ENCODE measurements at regions not wholly inside any gene's neighbourhood (a gene's known extent, or its start where the extent isn't known, plus 50 kb on each side); places are given as distances from the start of the nearest gene placed in this dataset.

DNA sequence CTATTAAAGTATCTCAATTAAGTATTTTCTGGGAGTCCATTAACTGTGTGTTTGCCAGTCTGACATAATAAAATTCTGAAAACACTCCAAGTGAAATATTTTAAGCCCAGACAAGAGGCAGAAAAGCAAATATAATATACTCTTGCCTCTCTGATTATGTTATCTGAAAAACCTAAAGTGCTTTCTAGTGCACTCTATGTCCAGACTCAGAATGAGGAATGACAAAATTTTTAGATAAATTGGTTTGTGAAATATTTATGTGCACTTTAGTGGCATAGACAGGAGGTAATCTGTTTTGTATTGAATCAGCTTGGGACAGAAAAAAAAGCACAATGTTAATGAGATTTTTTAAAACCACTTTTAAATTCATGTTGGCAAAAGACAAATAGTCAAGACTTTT lies 508.2 kb upstream of the SUCLG2 start:
- H3K36me3 ChIP-seq, result no peaks in the 10 kb centered on the region
- no peaks in the 10 kb centered on the region for H3K9me3 ChIP-seq
- H3K4me3 ChIP-seq, result no peak overlapping the region
- no peak for DNase-seq
- H3K27me3 ChIP-seq, result no peaks in the 10 kb centered on the region

DNA sequence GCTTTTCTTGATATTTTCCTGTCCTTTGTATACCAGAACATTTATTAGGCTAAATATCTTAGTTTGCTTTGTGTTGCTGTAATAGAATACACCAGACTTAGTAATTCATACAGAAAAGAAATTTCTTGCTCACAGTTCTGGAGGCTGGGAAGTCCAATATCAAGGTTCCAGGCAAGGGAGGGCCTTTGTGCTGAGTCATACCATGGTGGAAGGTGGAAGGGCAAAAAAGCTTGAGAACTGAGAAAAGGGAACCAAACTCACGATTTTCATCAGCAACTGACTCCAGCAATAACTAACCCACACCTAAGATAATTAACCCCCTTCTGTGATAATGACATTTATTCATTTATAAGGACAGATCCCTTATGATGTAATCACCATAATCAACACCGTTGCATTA lies 496.9 kb upstream of the SUCLG2 start:
- H3K4me3 ChIP-seq, result no peak overlapping the region
- H3K9me3 ChIP-seq, result no peaks in the 10 kb centered on the region
- no peaks in the 10 kb centered on the region for H3K27me3 ChIP-seq
- no peak for DNase-seq
- no peaks in the 10 kb centered on the region for H3K36me3 ChIP-seq

DNA sequence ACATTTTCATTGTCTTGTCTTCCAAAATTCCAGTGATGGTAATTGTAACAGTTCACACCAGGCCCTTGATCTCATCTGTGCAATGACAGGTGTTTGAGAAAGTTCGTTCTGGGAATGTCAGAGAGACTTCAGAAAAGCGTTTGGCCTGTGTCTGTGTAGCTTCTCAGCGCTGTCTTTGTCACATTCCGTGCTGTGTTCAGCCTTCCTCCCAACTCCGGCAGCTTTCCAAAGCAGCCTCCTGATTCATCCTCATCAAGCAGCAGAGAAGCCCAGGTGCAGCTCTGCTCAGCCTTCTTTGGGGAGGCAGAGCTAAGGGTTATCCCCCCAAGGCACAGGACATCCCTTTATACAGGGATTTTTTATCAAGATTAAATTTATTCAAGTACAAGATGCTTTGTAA lies 494.0 kb upstream of the SUCLG2 start:
- H3K27me3 ChIP-seq, result no peaks in the 10 kb centered on the region
- no peaks in the 10 kb centered on the region for H3K9me3 ChIP-seq
- no peaks in the 10 kb centered on the region for H3K36me3 ChIP-seq
- DNase-seq, result no peak
- no peak overlapping the region for H3K4me3 ChIP-seq

DNA sequence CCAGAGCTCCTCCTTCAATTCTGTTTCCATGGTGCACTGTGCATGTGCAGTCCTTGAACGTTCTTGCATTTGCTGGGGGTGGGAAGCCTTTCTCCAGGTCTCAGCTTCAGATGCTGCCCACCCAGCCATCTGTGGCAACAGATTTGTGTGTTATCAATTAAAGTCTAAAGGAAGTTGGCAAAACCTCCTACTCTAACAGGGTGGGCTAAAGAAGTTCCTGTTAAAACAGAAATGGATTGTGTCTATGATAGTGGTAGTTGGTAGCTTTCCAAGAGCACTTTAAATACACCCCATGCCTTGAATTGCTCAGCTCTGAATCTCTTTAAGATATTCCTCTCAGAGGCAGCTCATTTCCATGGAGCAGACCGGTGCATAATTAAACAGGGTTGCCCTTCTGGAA lies 488.0 kb upstream of the SUCLG2 start:
- H3K27me3 ChIP-seq, result no peaks in the 10 kb centered on the region
- no peaks in the 10 kb centered on the region for H3K9me3 ChIP-seq
- H3K4me3 ChIP-seq, result no peak overlapping the region
- DNase-seq, result no peak
- H3K36me3 ChIP-seq, result no peaks in the 10 kb centered on the region

DNA sequence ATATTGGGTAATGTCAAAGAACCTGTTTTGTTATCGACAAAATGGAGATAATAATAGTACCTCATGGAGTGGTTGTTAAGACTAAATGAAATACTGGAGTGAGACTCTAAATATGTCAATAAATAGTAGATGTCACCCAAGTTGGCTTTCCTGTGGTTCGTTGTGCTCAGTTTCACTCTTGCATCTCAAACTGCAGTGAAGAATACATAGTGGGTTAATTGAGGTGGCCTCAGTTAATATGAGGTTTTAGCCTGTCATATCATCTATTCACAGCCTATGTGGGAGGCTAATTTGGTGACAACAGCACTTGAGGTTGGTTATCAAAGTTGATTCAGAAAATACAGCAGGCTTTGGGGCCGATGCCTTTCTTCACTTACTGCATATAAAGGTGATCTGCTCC lies 485.5 kb upstream of the SUCLG2 start:
- no peak overlapping the region for H3K4me3 ChIP-seq
- H3K9me3 ChIP-seq, result no peaks in the 10 kb centered on the region
- H3K36me3 ChIP-seq, result no peaks in the 10 kb centered on the region
- DNase-seq, result no peak
- H3K27me3 ChIP-seq, result no peaks in the 10 kb centered on the region

DNA sequence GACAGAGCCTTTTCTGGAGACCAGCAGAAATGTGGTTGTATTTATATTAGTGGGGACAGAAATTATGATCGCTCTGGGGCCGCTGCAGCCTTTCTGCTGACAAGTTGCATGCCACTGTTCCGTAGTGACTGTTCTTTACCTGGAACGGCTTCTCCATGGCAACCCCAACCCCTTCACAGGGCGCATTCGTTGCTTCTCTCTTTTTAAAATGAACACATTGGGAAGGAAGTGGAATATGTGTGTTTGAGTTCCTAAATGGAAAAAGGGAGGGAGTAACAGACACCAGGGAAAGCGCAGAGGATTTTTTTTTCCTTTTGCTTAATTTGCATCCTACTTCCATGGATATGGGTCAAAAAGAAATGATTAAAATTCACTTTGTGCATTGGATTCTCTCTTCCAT lies 482.0 kb upstream of the SUCLG2 start:
- Histone ChIP-seq H3K36me3 (no peaks in the 10 kb centered on the region), H3K9me3 (no peaks in the 10 kb centered on the region)
- no peak for DNase-seq

DNA sequence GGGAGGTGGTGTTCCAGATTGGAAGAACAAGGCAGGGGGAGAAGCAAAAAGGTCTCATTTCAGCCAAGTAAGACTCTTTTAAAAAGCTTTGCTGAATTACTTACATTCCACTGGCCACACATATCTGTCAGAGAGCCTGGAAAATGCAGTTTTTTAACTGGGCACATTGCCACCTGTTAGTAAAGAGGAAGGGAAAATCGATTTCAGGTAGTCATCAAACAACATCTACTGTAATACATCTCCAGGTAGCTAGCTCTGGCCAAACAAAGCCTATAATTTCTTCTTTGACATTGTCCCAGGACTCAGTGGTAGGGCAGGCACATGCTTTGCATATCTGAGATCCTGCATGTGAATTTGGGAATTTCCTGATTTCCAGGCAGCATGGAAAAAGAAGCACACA lies 480.7 kb upstream of the SUCLG2 start:
- Histone ChIP-seq H3K9me3 (no peaks in the 10 kb centered on the region), H3K27me3 (no peaks in the 10 kb centered on the region), H3K4me3 (no peak overlapping the region), H3K36me3 (no peaks in the 10 kb centered on the region)
- no peak for DNase-seq

More for the DNA sequence above, 482.0 kb upstream of the SUCLG2 start:
- Histone ChIP-seq H3K27me3 (no peaks in the 10 kb centered on the region), H3K4me3 (no peak overlapping the region)

DNA sequence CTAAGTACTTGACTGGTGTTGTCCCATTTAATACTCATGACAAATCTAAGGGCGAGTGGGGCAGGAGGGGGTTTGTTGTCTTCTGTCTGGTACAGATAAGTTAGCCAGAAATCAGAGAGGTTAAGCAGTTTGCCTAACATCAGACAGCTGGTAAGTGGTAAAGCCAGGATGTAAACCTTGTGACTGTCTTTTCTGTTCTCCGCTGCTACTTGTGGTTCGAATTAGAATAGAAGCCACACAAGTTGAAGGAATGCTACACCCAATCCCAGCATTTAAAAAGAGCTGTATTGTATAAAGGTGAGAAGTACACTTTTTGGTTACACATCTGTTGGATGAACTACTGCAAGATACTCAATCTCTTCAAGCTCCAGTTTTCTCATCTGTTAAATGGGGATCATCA lies 474.7 kb upstream of the SUCLG2 start:
- no peak for DNase-seq
- Histone ChIP-seq H3K9me3 (no peaks in the 10 kb centered on the region), H3K36me3 (no peaks in the 10 kb centered on the region), H3K27me3 (no peaks in the 10 kb centered on the region), H3K4me3 (no peak overlapping the region)

DNA sequence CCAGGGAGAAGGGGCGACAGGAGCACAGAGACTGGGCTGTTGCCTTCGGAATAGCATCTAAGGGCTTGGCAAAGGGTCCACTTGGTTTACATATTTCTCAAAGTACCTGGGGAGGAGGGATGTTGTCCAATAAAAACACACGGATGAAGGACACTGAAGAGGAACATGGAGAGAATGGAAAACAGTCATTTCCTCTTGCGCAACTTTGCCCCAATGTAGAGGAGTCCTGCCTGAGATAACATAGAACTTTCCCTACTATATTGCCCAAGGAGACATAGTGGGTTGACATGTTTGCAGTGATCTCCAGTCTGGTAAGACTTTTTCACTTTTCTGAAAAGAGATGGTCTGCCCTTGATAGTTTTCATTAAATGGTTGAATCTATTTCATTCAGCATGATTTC lies 468.8 kb upstream of the SUCLG2 start:
- no peak overlapping the region for H3K4me3 ChIP-seq
- H3K27me3 ChIP-seq, result no peaks in the 10 kb centered on the region
- DNase-seq, result no peak
- no peaks in the 10 kb centered on the region for H3K36me3 ChIP-seq
- no peaks in the 10 kb centered on the region for H3K9me3 ChIP-seq

DNA sequence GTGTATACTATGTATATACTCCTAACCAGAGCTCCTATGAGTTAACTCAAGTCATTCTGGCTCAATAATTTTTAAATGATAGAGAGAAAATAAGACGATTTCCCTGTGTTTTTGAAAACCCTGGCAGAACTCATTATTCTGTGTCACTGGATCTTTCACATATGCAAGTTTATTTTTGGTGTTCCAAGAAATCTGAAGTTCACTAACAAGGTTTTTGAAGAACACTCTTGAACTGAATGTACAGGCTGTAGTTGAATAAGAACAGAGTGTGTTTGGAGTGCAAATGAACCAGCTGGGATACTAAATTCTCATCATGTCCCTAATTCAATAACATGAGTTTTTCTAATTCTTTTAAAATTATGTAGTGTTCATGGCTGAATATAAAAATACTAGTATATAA lies 466.9 kb upstream of the SUCLG2 start:
- no peaks in the 10 kb centered on the region for H3K27me3 ChIP-seq
- DNase-seq, result no peak
- H3K4me3 ChIP-seq, result no peak overlapping the region
- H3K36me3 ChIP-seq, result no peaks in the 10 kb centered on the region
- no peaks in the 10 kb centered on the region for H3K9me3 ChIP-seq

DNA sequence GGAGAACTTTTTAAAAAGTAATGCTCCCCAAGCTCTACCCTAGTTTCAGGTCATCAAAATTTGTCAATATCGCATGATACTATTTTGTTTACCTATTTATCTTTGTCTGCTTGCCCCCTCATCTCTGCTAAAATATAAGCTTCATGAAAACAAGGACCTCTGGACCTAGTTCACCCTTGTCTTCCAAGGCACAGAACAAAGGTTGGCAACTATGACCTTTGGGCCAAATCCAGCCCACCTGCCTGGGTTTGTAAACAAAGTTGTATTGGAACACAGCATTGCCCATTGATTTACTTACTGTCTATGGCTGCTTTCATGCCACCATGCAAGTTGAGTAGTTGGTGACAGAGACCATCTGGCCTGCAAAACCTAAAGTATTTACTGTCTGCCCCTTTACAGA lies 462.2 kb upstream of the SUCLG2 start:
- H3K36me3 ChIP-seq, result no peaks in the 10 kb centered on the region
- no peaks in the 10 kb centered on the region for H3K27me3 ChIP-seq
- no peaks in the 10 kb centered on the region for H3K9me3 ChIP-seq
- DNase-seq, result no peak
- H3K4me3 ChIP-seq, result no peak overlapping the region

DNA sequence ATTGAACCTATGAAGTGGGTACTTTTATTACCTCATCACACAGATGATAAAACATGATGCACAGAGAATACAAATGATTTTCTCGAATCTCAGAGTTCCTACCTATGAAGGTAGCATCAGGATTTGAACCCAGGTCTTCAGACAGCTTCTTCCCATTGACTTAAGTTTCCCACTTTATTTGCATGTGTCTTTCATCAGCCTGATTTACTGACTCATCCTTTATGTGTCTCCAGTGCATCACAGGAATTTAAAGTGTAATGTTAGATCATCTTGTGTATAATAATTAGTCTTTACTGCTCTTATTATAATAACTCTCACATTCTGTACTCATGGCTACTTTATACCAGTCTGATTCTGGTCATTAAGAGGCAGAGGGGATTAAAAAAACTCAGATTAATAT lies 449.4 kb upstream of the SUCLG2 start:
- Histone ChIP-seq H3K27me3 (no peaks in the 10 kb centered on the region), H3K4me3 (no peak overlapping the region), H3K36me3 (no peaks in the 10 kb centered on the region), H3K9me3 (no peaks in the 10 kb centered on the region)
- DNase-seq, result no peak

DNA sequence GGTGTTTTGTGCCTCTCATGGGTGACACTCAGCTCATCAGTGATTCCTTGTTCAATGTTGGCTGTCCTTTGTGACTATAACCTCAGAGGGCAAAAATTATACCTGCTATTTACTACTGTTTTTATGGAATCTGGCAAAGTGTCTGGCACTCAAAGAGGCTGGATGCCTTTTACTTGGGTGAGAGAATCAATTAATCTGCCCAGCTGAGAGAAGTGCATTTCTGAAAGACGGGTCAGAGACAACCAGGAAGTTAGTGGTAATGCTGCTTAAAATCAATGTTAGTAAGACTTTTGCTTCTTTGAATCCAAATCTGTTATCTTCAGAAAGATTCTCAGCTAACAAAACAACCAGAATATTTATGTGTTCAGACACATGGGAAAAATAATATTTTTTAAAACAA lies 436.2 kb upstream of the SUCLG2 start:
- no peaks in the 10 kb centered on the region for H3K27me3 ChIP-seq
- H3K36me3 ChIP-seq, result no peaks in the 10 kb centered on the region
- no peak overlapping the region for H3K4me3 ChIP-seq
- DNase-seq, result no peak
- no peaks in the 10 kb centered on the region for H3K9me3 ChIP-seq

DNA sequence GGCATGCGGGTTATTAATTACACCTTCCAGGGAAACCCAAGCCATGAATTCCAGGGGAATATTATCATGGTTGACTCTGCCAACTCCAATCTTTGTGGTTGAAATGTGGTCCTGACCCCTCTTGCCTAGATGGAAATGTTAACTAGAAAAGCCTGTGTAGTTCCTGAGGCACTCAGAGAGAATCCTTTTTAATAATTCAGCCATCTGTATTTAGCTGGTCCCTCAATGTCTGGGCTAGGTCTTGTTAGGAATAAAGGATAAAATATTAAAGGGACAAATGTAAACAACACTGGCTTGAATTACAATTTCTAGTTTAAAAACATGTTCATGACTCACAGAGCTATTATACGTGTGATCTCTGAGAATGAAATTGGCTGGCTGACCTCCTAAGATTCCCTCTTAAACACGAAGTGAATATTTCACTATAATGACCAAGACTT lies 435.2 kb upstream of the SUCLG2 start:
- no peak for DNase-seq
- H3K4me3 ChIP-seq, result no peak overlapping the region
- no peaks in the 10 kb centered on the region for H3K36me3 ChIP-seq
- no peaks in the 10 kb centered on the region for H3K27me3 ChIP-seq
- no peaks in the 10 kb centered on the region for H3K9me3 ChIP-seq

DNA sequence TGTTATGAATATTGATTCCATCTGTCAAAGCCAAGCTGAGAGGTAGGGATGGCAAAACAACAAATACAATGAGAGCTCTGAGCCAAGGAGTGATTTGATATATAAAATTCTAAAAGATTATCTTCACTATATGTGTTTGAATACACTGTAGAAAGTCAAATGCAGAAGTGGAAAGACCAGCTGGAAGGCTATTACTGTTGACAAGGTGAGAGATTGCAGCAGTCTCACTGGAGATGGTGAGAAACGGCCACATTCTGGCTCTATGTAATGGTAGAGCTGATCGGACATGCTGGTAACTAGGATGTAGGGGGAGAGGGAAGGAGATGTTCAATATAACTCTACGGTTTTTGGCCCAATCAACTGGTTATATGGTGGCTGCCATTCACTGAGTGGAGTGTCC lies 434.2 kb upstream of the SUCLG2 start:
- H3K4me3 ChIP-seq, result no peak overlapping the region
- no peak for DNase-seq
- no peaks in the 10 kb centered on the region for H3K9me3 ChIP-seq
- H3K27me3 ChIP-seq, result no peaks in the 10 kb centered on the region
- H3K36me3 ChIP-seq, result no peaks in the 10 kb centered on the region

DNA sequence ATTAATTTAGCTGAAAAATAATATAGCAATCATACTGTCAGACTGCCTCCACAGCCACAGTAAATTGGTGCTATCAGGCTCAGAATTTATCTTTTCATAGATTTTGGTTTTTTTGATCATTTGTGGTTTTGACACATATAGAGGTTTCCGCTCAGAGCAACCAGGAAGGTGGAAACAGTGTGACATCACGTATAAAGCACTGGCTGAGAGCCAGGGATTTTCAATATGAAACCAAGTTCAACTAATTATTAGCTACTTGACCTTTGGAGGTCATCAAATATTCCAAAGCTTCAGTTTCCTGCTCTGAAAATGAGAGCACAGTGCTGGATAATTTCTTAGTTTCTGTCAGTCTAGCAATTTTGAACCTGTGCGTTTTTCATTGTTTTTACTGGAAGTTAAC lies 433.8 kb upstream of the SUCLG2 start:
- Histone ChIP-seq H3K9me3 (no peaks in the 10 kb centered on the region), H3K4me3 (no peak overlapping the region)

DNA sequence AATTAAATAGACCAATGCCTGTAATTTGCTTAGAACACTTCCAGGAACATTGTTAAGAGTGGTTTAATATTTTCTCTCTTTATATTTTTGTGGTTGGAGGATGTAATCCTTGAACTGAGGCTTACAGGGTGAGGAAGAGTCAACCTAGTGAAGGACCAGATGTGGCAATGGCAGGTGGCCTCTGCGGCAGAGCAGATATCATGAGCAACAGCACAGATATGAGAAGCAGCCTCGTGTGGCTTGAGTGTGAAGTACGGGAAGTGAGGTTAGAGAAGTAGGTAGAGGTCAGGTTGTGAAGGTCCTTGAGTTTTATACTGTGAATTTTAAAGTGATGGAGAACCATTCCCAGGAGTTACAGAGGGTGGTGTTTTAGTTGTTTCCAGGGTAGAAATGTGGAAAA lies 417.6 kb upstream of the SUCLG2 start:
- no peaks in the 10 kb centered on the region for H3K36me3 ChIP-seq
- no peak overlapping the region for H3K4me3 ChIP-seq
- no peaks in the 10 kb centered on the region for H3K27me3 ChIP-seq
- DNase-seq, result no peak
- H3K9me3 ChIP-seq, result no peaks in the 10 kb centered on the region

More for the DNA sequence above, 433.8 kb upstream of the SUCLG2 start:
- DNase-seq, result no peak
- no peaks in the 10 kb centered on the region for H3K27me3 ChIP-seq
- H3K36me3 ChIP-seq, result no peaks in the 10 kb centered on the region

DNA sequence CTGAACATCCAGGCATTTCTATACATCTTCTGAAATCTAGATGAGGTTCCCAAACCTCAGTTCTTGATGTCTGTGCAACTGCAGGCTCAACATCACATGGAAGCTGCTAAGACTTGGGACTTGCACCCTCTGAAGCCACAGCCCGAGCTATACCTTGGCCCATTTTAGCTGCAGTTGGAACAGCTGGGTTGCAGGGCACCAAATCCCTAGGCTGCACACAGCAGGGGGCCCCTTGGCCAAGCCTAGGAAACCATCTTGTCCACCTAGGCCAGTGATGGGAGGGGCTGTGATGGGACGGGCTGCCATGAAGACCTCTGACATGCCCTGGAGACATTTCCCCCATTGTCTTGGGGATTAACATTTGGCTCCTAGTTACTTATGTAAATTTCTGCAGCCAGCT lies 415.8 kb upstream of the SUCLG2 start:
- no peaks in the 10 kb centered on the region for H3K27me3 ChIP-seq
- no peaks in the 10 kb centered on the region for H3K36me3 ChIP-seq
- no peaks in the 10 kb centered on the region for H3K9me3 ChIP-seq
- H3K4me3 ChIP-seq, result no peak overlapping the region
- no peak for DNase-seq

DNA sequence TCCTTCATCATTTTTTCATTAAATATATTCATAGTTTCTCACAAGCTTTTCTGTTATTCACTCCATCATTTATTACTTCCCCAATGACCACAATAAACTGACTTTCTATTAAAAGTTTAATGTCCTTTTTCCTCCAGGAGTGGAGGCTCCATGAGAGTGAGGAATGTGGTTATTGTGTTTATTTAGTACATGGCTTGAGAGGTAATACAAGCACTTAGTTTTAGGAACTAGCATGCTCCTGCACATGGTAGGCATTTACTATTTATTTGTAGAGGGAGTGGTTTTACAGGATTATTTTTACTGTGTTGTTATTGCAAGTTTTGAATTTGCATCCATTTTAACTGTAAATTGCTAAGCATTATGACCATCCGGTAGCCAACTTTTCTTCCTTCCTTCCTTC lies 412.9 kb upstream of the SUCLG2 start:
- Histone ChIP-seq H3K9me3 (no peaks in the 10 kb centered on the region), H3K4me3 (no peak overlapping the region), H3K36me3 (no peaks in the 10 kb centered on the region), H3K27me3 (no peaks in the 10 kb centered on the region)
- DNase-seq, result no peak

Measured in MG63 (cell line).